H1 (cell line): ENCODE measurements at regions not wholly inside any gene's neighbourhood (a gene's known extent, or its start where the extent isn't known, plus 50 kb on each side); places are given as distances from the start of the nearest gene placed in this dataset.

Experiments used
- CTCF ChIA-PET: fragments of 300-600 bp; sonication (Branson Sonifier 250); formaldehyde crosslinking; loops from one replicate; lab custom pipeline; 2021; ENCODE audit not compliant: partially characterized antibody; lab: Charles Lee
- POLR2A ChIA-PET: fragments of 300-600 bp; sonication (Branson Sonifier 250); formaldehyde crosslinking; loops from one replicate; lab custom pipeline; 2021; ENCODE audit warnings: inconsistent platforms; ENCODE audit not compliant: partially characterized antibody; lab: Charles Lee
- DNase-seq, 2 experiments: peaks; one replicate each; pipeline versions ENCODE4 v3.0.0 to v3.0.0-alpha.2; 2010 to 2022; ENCODE audit warnings: low spot score in 2 of 2, low read depth in 1 of 2, mixed read lengths in 1 of 2
- FAIRE-seq: peaks from 2 replicates; lab custom pipeline; 2011; peaks lifted over from hg19 to GRCh38; lab: Jason Lieb, UNC
- H2AFZ ChIP-seq: 2 replicates; pipeline ENCODE4 v1.8.1; 2012; ENCODE audit warnings: low read length, inconsistent platforms
- H2AK5ac ChIP-seq: 2 replicates; pipeline ENCODE4 v1.6.1; 2013; ENCODE audit warnings: low read depth, low read length
- H2BK120ac ChIP-seq: replicated peaks from 2 replicates; pipeline ENCODE3; 2013; ENCODE audit warnings: low read depth, low read length, inconsistent platforms
- H2BK12ac ChIP-seq: 2 replicates; pipeline ENCODE4 v1.6.1; 2013; ENCODE audit warnings: low read depth, low read length
- H2BK15ac ChIP-seq: 2 replicates; pipeline ENCODE4 v1.6.1; 2013; ENCODE audit warnings: low read length
- H2BK20ac ChIP-seq: 2 replicates; pipeline ENCODE4 v1.6.1; 2013; ENCODE audit warnings: low read length
- H2BK5ac ChIP-seq: 2 replicates; pipeline ENCODE4 v1.6.1; 2013; ENCODE audit warnings: low read depth, low read length
- H3K14ac ChIP-seq: 2 replicates; pipeline ENCODE4 v1.6.1; 2013; ENCODE audit warnings: inconsistent platforms; ENCODE audit not compliant: insufficient read length
- H3K18ac ChIP-seq: 2 replicates; pipeline ENCODE4 v1.6.1; 2013; ENCODE audit warnings: low read length; ENCODE audit errors: extremely low read depth
- H3K23ac ChIP-seq: 2 replicates; pipeline ENCODE4 v1.6.1; 2013; ENCODE audit warnings: inconsistent platforms; ENCODE audit not compliant: insufficient read length
- H3K23me2 ChIP-seq: 2 replicates; pipeline ENCODE4 v1.6.1; 2013; ENCODE audit warnings: low read depth, low read length
- H3K27ac ChIP-seq: 2 replicates; pipeline ENCODE4 v1.6.1; 2011; ENCODE audit warnings: low read depth, low read length, inconsistent platforms
- H3K27me3 ChIP-seq, 4 experiments: replicated peaks in 1 of 4; 1 replicate in 1 of 4; 2 replicates in 3 of 4; pipeline versions ENCODE4 v1.6.1 to v1.8.1; 2011 to 2013; ENCODE audit warnings: low read length in 3 of 4, mild to moderate bottlenecking in 3 of 4, inconsistent platforms in 2 of 4, mixed read lengths in 2 of 4, moderate library complexity in 1 of 4; ENCODE audit not compliant: control insufficient read depth in 3 of 4, insufficient read depth in 3 of 4; ENCODE audit errors: extremely low read depth in 1 of 4
- H3K36me3 ChIP-seq, 4 experiments: 2 replicates each; pipeline versions ENCODE4 v1.6.1 to v1.8.1; 2011 to 2013; ENCODE audit warnings: mild to moderate bottlenecking in 4 of 4, low read length in 3 of 4, moderate library complexity in 2 of 4, control low read depth in 1 of 4, inconsistent platforms in 1 of 4; ENCODE audit not compliant: insufficient read depth in 4 of 4, control insufficient read depth in 2 of 4
- H3K4ac ChIP-seq: replicated peaks from 2 replicates; pipeline ENCODE3; 2013; ENCODE audit warnings: low read length, low read depth, mixed read lengths, inconsistent platforms; ENCODE audit not compliant: insufficient read length
- H3K4me1 ChIP-seq, 4 experiments: replicated peaks in 1 of 4; 1 replicate in 1 of 4; 2 replicates in 3 of 4; pipeline versions ENCODE4 v1.6.1 to v1.8.1; 2011 to 2013; ENCODE audit warnings: low read length in 3 of 4, inconsistent platforms in 2 of 4, mixed read lengths in 1 of 4; ENCODE audit not compliant: insufficient read depth in 4 of 4, control insufficient read depth in 3 of 4
- H3K4me2 ChIP-seq, 2 experiments: 2 replicates each; pipeline versions ENCODE4 v1.6.1 to v1.8.1; 2011 to 2013; ENCODE audit warnings: low read depth in 2 of 2, low read length in 2 of 2, control low read depth in 1 of 2, inconsistent platforms in 1 of 2, mild to moderate bottlenecking in 1 of 2; ENCODE audit not compliant: insufficient read depth in 1 of 2
- H3K4me3 ChIP-seq, 4 experiments: fragments of 200-600, 300-600 bp in 1 of 4; sonication (generic), shearing (Covaris generic), sonication (Bioruptor Twin) in 1 of 4; 2 replicates each; pipeline versions ENCODE4 v1.5.1 to v1.8.1; 2011 to 2016; ENCODE audit warnings: low read length in 4 of 4, low read depth in 3 of 4, control low read depth in 2 of 4, inconsistent platforms in 2 of 4, mild to moderate bottlenecking in 2 of 4, mixed read lengths in 1 of 4, moderate library complexity in 1 of 4; ENCODE audit not compliant: insufficient read depth in 2 of 4; ENCODE audit errors: extremely low read depth in 1 of 4
- H3K56ac ChIP-seq: replicated peaks from 2 replicates; pipeline ENCODE3; 2013; ENCODE audit warnings: low read depth, mild to moderate bottlenecking, mixed read lengths, low read length, inconsistent platforms; ENCODE audit not compliant: insufficient read length
- H3K79me1 ChIP-seq: 2 replicates; pipeline ENCODE4 v1.6.1; 2013; ENCODE audit warnings: low read depth, low read length, control low read depth
- H3K79me2 ChIP-seq, 2 experiments: 2 replicates each; pipeline versions ENCODE4 v1.6.1 to v1.8.1; 2012 to 2013; ENCODE audit warnings: low read length in 2 of 2, mild to moderate bottlenecking in 2 of 2, inconsistent platforms in 1 of 2; ENCODE audit not compliant: insufficient read depth in 2 of 2, control insufficient read depth in 1 of 2
- H3K9ac ChIP-seq, 4 experiments: replicated peaks in 1 of 4; 1 replicate in 1 of 4; 2 replicates in 3 of 4; pipeline versions ENCODE4 v1.6.1 to v1.8.1; 2011 to 2013; ENCODE audit warnings: low read depth in 3 of 4, low read length in 3 of 4, control low read depth in 2 of 4, mild to moderate bottlenecking in 2 of 4, moderate library complexity in 2 of 4, inconsistent platforms in 1 of 4; ENCODE audit errors: extremely low read depth in 1 of 4
- H3K9me3 ChIP-seq, 2 experiments: 2 replicates each; pipeline versions ENCODE4 v1.6.1 to v1.8.1; 2012 to 2013; ENCODE audit warnings: mild to moderate bottlenecking in 2 of 2, moderate library complexity in 2 of 2, control low read depth in 1 of 2, inconsistent platforms in 1 of 2, low read depth in 1 of 2, low read length in 1 of 2, mixed read lengths in 1 of 2; ENCODE audit not compliant: insufficient read depth in 2 of 2
- H4K20me1 ChIP-seq, 2 experiments: replicated peaks in 1 of 2; 2 replicates each; pipeline versions ENCODE3 to v1.8.1; 2011 to 2013; ENCODE audit warnings: inconsistent platforms in 2 of 2, low read length in 2 of 2, mild to moderate bottlenecking in 1 of 2; ENCODE audit not compliant: insufficient read depth in 2 of 2, control insufficient read depth in 1 of 2
- H4K5ac ChIP-seq: 2 replicates; pipeline ENCODE4 v1.6.1; 2013; ENCODE audit warnings: low read length, low read depth, mixed read lengths, inconsistent platforms; ENCODE audit not compliant: insufficient read length
- H4K8ac ChIP-seq: 2 replicates; pipeline ENCODE4 v1.8.0; 2013; ENCODE audit warnings: mild to moderate bottlenecking, moderate library complexity, low read length, inconsistent platforms; ENCODE audit not compliant: insufficient read depth; ENCODE audit errors: extremely low read depth
- H4K91ac ChIP-seq: replicated peaks from 2 replicates; pipeline ENCODE3; 2013; ENCODE audit warnings: low read length, mixed read lengths, inconsistent platforms; ENCODE audit not compliant: insufficient read length
- BACH1 ChIP-seq: IDR thresholded peaks from 2 replicates; pipeline ENCODE4 v1.6.1; 2012; ENCODE audit warnings: low read length, improper control_type of control experiment
- JUND ChIP-seq: IDR thresholded peaks from 2 replicates; pipeline ENCODE4 v1.6.1; 2011; ENCODE audit warnings: mild to moderate bottlenecking, improper control_type of control experiment, low read length

DNA sequence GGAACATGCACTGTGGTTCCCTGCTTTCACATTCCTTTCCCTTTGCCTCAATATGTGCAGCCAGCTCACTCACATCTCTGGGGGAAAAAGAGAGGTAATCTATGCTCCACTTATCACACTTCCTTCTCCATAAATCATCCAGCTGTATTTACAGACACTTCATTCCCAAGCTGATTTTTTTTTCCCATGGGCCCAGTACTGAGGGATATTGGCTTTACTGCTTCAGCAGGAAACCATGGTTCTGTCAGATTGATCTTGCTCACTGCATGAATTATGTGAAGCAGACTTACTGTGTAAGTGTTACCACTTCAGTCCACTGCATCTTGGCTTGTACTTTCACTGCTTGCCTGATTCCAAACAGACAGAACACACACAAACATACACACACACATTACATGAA is 555.6 kb downstream of the CCER1 start:
- no peak overlapping the region for H2BK120ac ChIP-seq
- no peaks in the 10 kb centered on the region for H3K79me2 ChIP-seq
- no peak for FAIRE-seq
- no peak overlapping the region for H3K9ac ChIP-seq
- H2AK5ac ChIP-seq = no peak overlapping the region
- no peak overlapping the region for H3K14ac ChIP-seq
- no peak overlapping the region for H3K27ac ChIP-seq
- no peaks in the 10 kb centered on the region for H4K20me1 ChIP-seq
- no peak overlapping the region for H3K4me2 ChIP-seq
- no peak overlapping the region for H4K8ac ChIP-seq
- no peak overlapping the region for H2BK5ac ChIP-seq
- no peak overlapping the region for H2BK15ac ChIP-seq
- H3K23me2 ChIP-seq = no peaks in the 10 kb centered on the region
- ChIA-PET POLR2A (no interaction called here), CTCF (interaction anchor here (0.6 to 1.4 kb wide), 3 partner anchors 9 to 58 kb away, joined by 3 to 6 read pairs (median 3); no protein-coding TSS in a partner anchor)
- no peak overlapping the region for H2BK20ac ChIP-seq
- H3K79me1 ChIP-seq = no peaks in the 10 kb centered on the region
- no peaks in the 10 kb centered on the region for H3K4me1 ChIP-seq
- no peak overlapping the region for H3K4me3 ChIP-seq
- DNase-seq = no peak
- no peaks in the 10 kb centered on the region for H3K36me3 ChIP-seq
- H3K56ac ChIP-seq = no peak overlapping the region
- H2BK12ac ChIP-seq = no peak overlapping the region
- no peak overlapping the region for H4K91ac ChIP-seq
- H3K9me3 ChIP-seq = no peaks in the 10 kb centered on the region
- no peak overlapping the region for H3K4ac ChIP-seq
- no peaks in the 10 kb centered on the region for H3K27me3 ChIP-seq
- H2AFZ ChIP-seq = no peak overlapping the region
- no peak overlapping the region for H4K5ac ChIP-seq
- H3K23ac ChIP-seq = no peak overlapping the region
- no peak overlapping the region for H3K18ac ChIP-seq
- TF ChIP-seq JUND = no peak
- TF ChIP-seq BACH1 = no peak
